ENCODE measurements at regions not wholly inside any gene's neighbourhood (a gene's known extent, or its start where the extent isn't known, plus 50 kb on each side); places are given as distances from the start of the nearest gene placed in this dataset.

DNA sequence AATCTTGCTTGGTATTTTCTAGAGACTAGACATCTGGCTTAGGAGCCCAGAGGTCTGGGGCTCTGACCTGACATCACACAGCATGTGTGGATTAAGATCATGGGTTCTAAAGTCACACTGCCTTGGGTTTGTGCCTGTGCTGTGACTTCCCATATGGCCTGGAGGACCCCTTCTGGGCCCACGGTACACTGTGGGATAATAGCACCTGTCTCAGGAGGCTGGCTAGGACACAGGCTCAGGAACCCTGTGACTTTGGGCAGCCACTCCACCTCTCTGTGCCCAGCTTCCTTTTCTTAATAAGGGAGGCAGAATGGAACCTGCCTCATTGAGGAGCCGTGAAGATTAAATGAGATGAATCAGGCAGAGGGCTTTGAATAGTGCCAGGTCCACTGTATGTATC lies 99.2 kb upstream of the B3GAT1 start:
- H3K27me3 ChIP-seq (ENCODE audit: insufficient read depth, low read length) = no peaks in the 10 kb centered on the region
- H3K9me3 ChIP-seq (ENCODE audit: low read length) = no peaks in the 10 kb centered on the region
- no peaks in the 10 kb centered on the region for H3K4me1 ChIP-seq (ENCODE audit: insufficient read depth, low read length, severe bottlenecking)
- TF ChIP-seq EZH2 (IDR thresholded peaks at IDR 0.05; ENCODE audit: borderline replicate concordance, low read length) = no peak
- TF ChIP-seq, protein P1, sequence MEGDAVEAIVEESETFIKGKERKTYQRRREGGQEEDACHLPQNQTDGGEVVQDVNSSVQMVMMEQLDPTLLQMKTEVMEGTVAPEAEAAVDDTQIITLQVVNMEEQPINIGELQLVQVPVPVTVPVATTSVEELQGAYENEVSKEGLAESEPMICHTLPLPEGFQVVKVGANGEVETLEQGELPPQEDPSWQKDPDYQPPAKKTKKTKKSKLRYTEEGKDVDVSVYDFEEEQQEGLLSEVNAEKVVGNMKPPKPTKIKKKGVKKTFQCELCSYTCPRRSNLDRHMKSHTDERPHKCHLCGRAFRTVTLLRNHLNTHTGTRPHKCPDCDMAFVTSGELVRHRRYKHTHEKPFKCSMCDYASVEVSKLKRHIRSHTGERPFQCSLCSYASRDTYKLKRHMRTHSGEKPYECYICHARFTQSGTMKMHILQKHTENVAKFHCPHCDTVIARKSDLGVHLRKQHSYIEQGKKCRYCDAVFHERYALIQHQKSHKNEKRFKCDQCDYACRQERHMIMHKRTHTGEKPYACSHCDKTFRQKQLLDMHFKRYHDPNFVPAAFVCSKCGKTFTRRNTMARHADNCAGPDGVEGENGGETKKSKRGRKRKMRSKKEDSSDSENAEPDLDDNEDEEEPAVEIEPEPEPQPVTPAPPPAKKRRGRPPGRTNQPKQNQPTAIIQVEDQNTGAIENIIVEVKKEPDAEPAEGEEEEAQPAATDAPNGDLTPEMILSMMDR (IDR thresholded peaks at IDR 0.05; ENCODE audit: low read length) = no peak
- no peak overlapping the region for H3K27ac ChIP-seq (ENCODE audit: low read depth, low read length, poor library complexity, severe bottlenecking)
- no peaks in the 10 kb centered on the region for H3F3A ChIP-seq (ENCODE audit: insufficient read depth, low read length)
- no peaks in the 10 kb centered on the region for H4K20me1 ChIP-seq (ENCODE audit: insufficient read depth, low read length)
- no peaks in the 10 kb centered on the region for H3K79me2 ChIP-seq (ENCODE audit: insufficient read depth, low read length)
- no peaks in the 10 kb centered on the region for H3K9me2 ChIP-seq (ENCODE audit: low read depth, low read length)
- no peak overlapping the region for H3K9ac ChIP-seq (ENCODE audit: low read length)
- no peaks in the 10 kb centered on the region for H3K36me3 ChIP-seq (ENCODE audit: insufficient read depth, low read length)
- H3K4me2 ChIP-seq (ENCODE audit: low read length) = no peak overlapping the region
- H2AFZ ChIP-seq (ENCODE audit: low read length) = no peak overlapping the region
- H3K4me3 ChIP-seq (ENCODE audit: low read depth, low read length, poor library complexity, severe bottlenecking) = no peak overlapping the region

GRCh38 chr11:134510233-134511040 lies 98.4 kb upstream of the B3GAT1 start:
- Histone ChIP-seq H3K4me3 (ENCODE audit: low read depth, low read length, poor library complexity, severe bottlenecking) (no peak overlapping the region), H3K4me2 (ENCODE audit: low read length) (no peak overlapping the region), H3K79me2 (ENCODE audit: insufficient read depth, low read length) (no peaks in the 10 kb centered on the region), H3K9ac (ENCODE audit: low read length) (no peak overlapping the region), H3K9me3 (ENCODE audit: low read length) (no peaks in the 10 kb centered on the region), H3K27ac (ENCODE audit: low read depth, low read length, poor library complexity, severe bottlenecking) (no peak overlapping the region), H3K4me1 (ENCODE audit: insufficient read depth, low read length, severe bottlenecking) (no peaks in the 10 kb centered on the region), H3K36me3 (ENCODE audit: insufficient read depth, low read length) (no peaks in the 10 kb centered on the region), H3K27me3 (ENCODE audit: insufficient read depth, low read length) (no peaks in the 10 kb centered on the region), H4K20me1 (ENCODE audit: insufficient read depth, low read length) (no peaks in the 10 kb centered on the region), H3F3A (ENCODE audit: insufficient read depth, low read length) (no peaks in the 10 kb centered on the region), H2AFZ (ENCODE audit: low read length) (no peak overlapping the region), H3K9me2 (ENCODE audit: low read depth, low read length) (no peaks in the 10 kb centered on the region)
- no peak for TF ChIP-seq EZH2 (IDR thresholded peaks at IDR 0.05; ENCODE audit: borderline replicate concordance, low read length)
- TF ChIP-seq, protein P1 (IDR thresholded peaks at IDR 0.05; ENCODE audit: low read length) = no peak

GRCh38 chr11:134509381-134510232 lies 97.6 kb upstream of the B3GAT1 start:
- Histone ChIP-seq H4K20me1 (ENCODE audit: insufficient read depth, low read length) (no peaks in the 10 kb centered on the region), H3K9me3 (ENCODE audit: low read length) (no peaks in the 10 kb centered on the region), H3K4me3 (ENCODE audit: low read depth, low read length, poor library complexity, severe bottlenecking) (no peak overlapping the region), H3K9ac (ENCODE audit: low read length) (no peak overlapping the region), H3K27ac (ENCODE audit: low read depth, low read length, poor library complexity, severe bottlenecking) (no peak overlapping the region), H3K4me1 (ENCODE audit: insufficient read depth, low read length, severe bottlenecking) (no peaks in the 10 kb centered on the region), H3K9me2 (ENCODE audit: low read depth, low read length) (no peaks in the 10 kb centered on the region), H3K4me2 (ENCODE audit: low read length) (no peak overlapping the region), H3F3A (ENCODE audit: insufficient read depth, low read length) (no peaks in the 10 kb centered on the region), H2AFZ (ENCODE audit: low read length) (no peak overlapping the region), H3K79me2 (ENCODE audit: insufficient read depth, low read length) (no peaks in the 10 kb centered on the region), H3K27me3 (ENCODE audit: insufficient read depth, low read length) (no peaks in the 10 kb centered on the region), H3K36me3 (ENCODE audit: insufficient read depth, low read length) (no peaks in the 10 kb centered on the region)
- TF ChIP-seq EZH2 (IDR thresholded peaks at IDR 0.05; ENCODE audit: borderline replicate concordance, low read length) = no peak
- TF ChIP-seq, protein P1 (IDR thresholded peaks at IDR 0.05; ENCODE audit: low read length) = no peak

Measured in OCI-LY1 (cell line).